ENCODE measurements at regions not wholly inside any gene's neighbourhood (a gene's known extent, or its start where the extent isn't known, plus 50 kb on each side); places are given as distances from the start of the nearest gene placed in this dataset.

DNA sequence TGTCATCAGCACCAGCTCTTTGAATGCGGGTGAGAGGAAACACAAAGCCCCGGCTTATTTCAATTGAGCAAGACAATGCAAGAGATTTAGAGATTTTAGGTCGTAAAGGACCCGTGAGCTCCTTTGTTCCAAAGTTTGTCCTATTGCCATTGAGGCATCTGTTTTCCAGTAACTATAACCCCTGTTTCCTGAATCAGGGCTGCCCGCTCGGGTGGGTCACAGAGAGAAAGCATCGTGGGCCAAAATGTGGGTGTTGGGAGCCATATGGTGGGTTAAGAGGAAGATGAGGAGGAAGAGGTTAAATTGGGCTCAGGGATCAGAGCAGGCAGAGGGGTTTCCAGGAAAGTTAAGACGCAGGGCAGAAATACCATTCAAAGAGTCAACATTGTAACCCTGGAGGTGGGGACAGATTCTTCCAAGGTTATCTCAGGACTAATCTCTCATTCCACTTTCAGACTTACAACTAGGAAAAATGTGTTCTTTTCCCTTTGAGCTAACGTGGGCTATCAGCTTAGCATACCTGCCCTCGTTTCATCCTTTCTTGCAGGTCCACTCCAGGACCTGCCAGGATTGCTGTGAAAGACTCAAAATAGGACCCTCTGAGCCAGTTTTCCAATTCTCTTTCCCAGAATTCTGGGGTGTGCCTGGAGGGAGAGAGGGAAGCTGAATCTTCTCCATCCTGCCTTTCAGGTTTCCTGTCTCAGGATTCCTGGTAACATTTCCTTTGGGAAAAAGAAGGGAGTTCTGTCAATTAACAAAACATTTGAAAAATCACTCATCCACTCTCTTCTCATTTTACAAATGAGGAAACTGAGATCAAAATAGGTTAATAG lies 95.5 kb upstream of the TAF11L2 start:
- no peak overlapping the region for H3K9ac ChIP-seq (ENCODE audit: insufficient read depth in 1 of 2, low read depth in 2 of 2, low read length in 2 of 2)
- no peaks in the 10 kb centered on the region for H3K36me3 ChIP-seq (ENCODE audit: control insufficient read depth, insufficient read depth, low read length)
- no peaks in the 10 kb centered on the region for H4K20me1 ChIP-seq (replicated peaks; ENCODE audit: control insufficient read depth, insufficient read depth, low read length)
- DNase-seq (ENCODE audit: extremely low read depth in 1 of 4, low spot score in 3 of 4) (no peak), ATAC-seq (no peak), FAIRE-seq (no peak)
- CTCF ChIA-PET (ENCODE audit: low intra/inter-chr PET ratio): no interaction called here
- intact Hi-C loops (cut with micrococcal nuclease) (no loop called here), in situ Hi-C loops (cut with MboI) (no loop called here)
- no peaks in the 10 kb centered on the region for H3K9me1 ChIP-seq (ENCODE audit: control insufficient read depth, insufficient read depth, low read length)
- no peaks in the 10 kb centered on the region; a peak in 1 of 5 replicates for H3K27me3 ChIP-seq (ENCODE audit: control insufficient read depth in 2 of 2, insufficient read depth in 2 of 2, low read length in 2 of 2)
- no peaks in the 10 kb centered on the region for H3K79me2 ChIP-seq (ENCODE audit: control insufficient read depth, insufficient read depth, low read length)
- POLR2A ChIA-PET: no interaction called here
- no peak overlapping the region for H3K4me2 ChIP-seq (ENCODE audit: insufficient read depth, low read length)
- no peak overlapping the region for H3K4me3 ChIP-seq
- 7% methylated on average over 10 of the region's 10 CpGs for WGBS (ENCODE audit: insufficient coverage, low coverage, missing lambda C conversion rate)
- peaks cover 0 to 13% of the 10 kb centered on the region in 2 experiments; a peak in 2 of 5 replicates for H3K4me1 ChIP-seq (replicated peaks in 1 of 2; ENCODE audit: control insufficient read depth in 2 of 2, insufficient read depth in 2 of 2, low read length in 2 of 2)
- BruUV-seq (replicated peaks): no TSS peak
- no peak overlapping the region for H3K27ac ChIP-seq (ENCODE audit: extremely low read depth, low read depth, low read length)
- TF ChIP-seq, protein P1, sequence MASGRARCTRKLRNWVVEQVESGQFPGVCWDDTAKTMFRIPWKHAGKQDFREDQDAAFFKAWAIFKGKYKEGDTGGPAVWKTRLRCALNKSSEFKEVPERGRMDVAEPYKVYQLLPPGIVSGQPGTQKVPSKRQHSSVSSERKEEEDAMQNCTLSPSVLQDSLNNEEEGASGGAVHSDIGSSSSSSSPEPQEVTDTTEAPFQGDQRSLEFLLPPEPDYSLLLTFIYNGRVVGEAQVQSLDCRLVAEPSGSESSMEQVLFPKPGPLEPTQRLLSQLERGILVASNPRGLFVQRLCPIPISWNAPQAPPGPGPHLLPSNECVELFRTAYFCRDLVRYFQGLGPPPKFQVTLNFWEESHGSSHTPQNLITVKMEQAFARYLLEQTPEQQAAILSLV (tag; IDR thresholded peaks at IDR 0.05): no peak
- TF ChIP-seq, protein P2, sequence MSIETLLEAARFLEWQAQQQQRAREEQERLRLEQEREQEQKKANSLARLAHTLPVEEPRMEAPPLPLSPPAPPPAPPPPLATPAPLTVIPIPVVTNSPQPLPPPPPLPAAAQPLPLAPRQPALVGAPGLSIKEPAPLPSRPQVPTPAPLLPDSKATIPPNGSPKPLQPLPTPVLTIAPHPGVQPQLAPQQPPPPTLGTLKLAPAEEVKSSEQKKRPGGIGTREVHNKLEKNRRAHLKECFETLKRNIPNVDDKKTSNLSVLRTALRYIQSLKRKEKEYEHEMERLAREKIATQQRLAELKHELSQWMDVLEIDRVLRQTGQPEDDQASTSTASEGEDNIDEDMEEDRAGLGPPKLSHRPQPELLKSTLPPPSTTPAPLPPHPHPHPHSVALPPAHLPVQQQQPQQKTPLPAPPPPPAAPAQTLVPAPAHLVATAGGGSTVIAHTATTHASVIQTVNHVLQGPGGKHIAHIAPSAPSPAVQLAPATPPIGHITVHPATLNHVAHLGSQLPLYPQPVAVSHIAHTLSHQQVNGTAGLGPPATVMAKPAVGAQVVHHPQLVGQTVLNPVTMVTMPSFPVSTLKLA (conservative IDR thresholded peaks at IDR 0.05): no peak
- TF ChIP-seq FOXJ3 (CRISPR knock-in tag; IDR thresholded peaks at IDR 0.05): no peak
- peak; percentile 24; the same call in 1 of the 2 replicates for TF ChIP-seq ZNF175 (CRISPR knock-in tag; IDR thresholded peaks at IDR 0.05; ENCODE audit: low read depth)
- TF ChIP-seq SMARCE1 (IDR thresholded peaks at IDR 0.05): no peak
- TF ChIP-seq HDAC6 (IDR thresholded peaks at IDR 0.05; ENCODE audit: low read depth, low read length): no peak
- no peak for TF ChIP-seq SRSF9 (IDR thresholded peaks at IDR 0.05; ENCODE audit: borderline replicate concordance, low read depth, low read length)
- H3K9me3 ChIP-seq (replicated peaks; ENCODE audit: control insufficient read depth, insufficient read depth, low read depth, low read length): no peaks in the 10 kb centered on the region
- H2AFZ ChIP-seq (ENCODE audit: low read depth, low read length): no peak overlapping the region; the same call in 1 of the 2 replicates

All from K562 (cell line).